Hypothalamus (tissue), 51 donors: ENCODE measurements at regions not wholly inside any gene's neighbourhood (a gene's known extent, or its start where the extent isn't known, plus 50 kb on each side); places are given as distances from the start of the nearest gene placed in this dataset.
A peak's percentile ranks its signal among the peaks of the same experiment; 100 is the strongest.

Source experiments
- DNase-seq, 51 donors: peaks; one replicate each; lab custom pipeline; 2025; lab: John Stamatoyannopoulos, UW

DNA sequence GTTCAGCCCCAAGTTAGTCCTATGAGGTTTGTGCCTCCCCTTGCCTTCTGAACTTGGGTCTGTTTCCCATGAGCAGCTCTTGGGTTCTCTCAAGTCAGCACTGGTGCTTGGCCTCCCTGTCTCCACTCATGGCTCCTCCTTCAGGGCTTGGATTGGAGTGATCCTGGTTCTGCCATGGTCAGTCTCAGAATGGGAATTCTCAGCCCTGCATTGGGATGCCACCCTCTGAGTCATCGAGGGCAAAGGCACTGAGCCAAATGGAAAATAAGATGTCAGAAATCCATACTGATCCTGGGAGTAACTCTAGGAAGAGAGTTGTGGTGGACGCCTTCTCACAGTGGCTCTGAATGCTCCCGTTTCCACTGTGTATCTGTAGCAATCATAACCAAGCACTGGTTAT, 233.4 kb upstream of the HABP2 start:
- no peak for DNase-seq

- DNase-seq: no peak
Observed at GRCh38 chr10:113320211-113320610, 232.6 kb upstream of the HABP2 start.

- no peak for DNase-seq
Observed at GRCh38 chr10:113320987-113321386, 231.9 kb upstream of the HABP2 start.

GRCh38 chr10:113322843-113323242, 230.0 kb upstream of the HABP2 start:
- peak in 16 of 51 donors; percentile 6 to 35 (median 18) for DNase-seq

DNA sequence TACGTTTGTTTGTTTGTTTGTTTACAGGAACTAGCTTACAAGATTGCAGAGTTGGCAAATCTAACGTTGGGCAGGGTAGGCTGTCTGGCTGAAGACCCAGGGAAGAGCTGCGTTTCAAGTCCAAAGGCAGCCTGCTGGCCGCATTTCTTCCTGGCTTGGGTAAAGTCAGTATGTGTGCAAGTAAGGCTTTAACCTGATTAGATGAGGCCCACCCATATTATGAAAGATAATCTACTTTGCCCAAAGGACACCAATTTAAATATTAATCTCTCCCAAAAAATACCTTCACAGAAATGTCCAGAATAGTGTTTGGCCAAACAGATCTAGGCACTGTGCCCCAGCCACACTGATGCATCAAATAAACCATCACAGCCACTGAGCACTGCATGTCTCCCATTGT, 228.9 kb upstream of the HABP2 start:
- DNase-seq: no peak

- peak in 5 of 51 donors; percentile 4 to 43 (median 22) for DNase-seq
Observed at GRCh38 chr10:113326160-113327111, 226.4 kb upstream of the HABP2 start.

DNA sequence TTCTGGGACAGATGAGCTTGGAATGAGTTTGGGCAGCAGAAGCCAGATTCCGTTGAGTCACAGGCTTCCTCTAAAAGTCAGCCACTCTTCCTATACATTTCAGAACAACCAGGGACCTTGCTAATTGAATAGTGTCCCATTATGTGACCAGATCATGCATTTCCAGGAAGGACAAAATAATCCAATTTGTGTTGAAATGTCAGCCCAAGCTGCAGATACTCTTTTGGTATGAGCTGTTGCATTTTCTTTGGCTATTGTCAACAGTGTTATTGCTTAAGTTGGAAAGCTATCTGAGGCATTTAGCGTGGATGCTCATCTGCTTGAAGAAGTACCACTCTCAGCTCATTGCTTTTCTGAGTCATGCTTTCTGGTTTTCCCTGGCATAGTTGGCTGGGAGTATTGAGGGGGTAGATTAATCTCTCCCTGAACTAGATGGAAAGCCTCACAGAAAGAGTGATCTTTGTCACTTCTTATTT, 223.7 kb upstream of the HABP2 start:
- no peak for DNase-seq

GRCh38 chr10:113331961-113332360, 220.9 kb upstream of the HABP2 start:
- no peak for DNase-seq

DNA sequence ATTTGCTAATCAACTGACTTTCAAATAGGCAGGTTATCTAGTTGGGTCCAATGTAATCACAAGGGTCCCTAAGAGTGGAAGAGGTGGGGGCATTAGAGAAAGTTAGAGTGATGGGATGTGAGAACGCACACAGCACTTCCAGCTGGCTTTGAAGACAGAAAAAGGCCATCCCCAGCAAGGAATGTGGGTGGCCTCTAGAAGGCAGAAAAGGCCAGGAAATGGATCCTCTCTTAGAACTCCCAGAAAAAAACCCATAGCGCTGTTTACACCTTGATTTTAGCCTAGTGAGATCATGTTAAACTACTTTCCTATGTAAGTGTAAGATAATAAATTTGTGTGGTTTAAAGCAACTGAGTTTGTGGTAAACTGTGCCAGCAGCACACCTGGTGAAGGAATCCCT, 219.5 kb upstream of the HABP2 start:
- DNase-seq: no peak

- DNase-seq: no peak
Observed at GRCh38 chr10:113335592-113335991, 217.3 kb upstream of the HABP2 start.

DNA sequence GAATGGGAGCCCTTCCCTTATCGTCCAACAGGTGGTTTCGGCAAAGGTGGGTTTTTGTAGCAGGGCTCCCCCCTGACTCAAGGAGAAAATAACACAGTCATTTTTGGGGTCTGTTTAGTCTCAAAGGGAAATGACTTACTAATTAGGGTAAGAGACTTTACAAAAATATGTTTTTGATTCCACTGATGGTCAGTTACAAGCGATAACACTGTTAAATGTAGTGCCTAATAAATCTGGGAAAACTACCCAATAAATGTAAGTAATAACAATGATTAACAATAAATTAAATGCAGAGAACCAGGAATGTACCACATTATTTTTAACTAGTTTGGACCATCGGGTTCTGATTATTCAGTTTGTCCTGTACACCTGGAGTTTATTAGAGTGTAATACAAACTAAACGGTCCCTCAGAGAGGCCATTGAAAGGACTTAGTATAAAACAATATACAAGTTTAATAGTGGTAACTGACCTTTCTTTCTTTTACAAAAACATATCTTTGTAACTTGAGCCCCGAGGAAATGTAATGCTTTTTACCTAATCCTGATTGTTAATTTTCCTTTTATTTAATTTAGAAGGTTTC, 216.2 kb upstream of the HABP2 start:
- no peak for DNase-seq

DNA sequence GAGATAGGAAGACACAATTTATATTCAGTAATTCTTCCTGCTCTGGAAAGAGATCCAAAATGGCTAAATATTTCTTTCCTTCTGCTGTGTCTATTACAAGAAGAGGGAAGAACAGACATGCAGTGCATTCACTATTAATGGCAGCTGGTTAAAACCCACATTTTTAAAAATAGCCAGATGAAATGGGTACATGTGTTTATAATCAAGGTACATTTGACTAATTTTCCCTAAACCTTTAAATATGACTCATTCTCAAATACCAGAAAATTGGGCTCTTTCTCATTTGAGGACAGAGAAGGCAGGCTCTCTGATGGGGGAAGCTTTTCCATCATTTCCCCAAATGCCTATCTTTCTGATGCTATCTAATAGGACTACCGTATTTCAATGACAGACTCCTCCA, 215.7 kb upstream of the HABP2 start:
- no peak for DNase-seq

DNA sequence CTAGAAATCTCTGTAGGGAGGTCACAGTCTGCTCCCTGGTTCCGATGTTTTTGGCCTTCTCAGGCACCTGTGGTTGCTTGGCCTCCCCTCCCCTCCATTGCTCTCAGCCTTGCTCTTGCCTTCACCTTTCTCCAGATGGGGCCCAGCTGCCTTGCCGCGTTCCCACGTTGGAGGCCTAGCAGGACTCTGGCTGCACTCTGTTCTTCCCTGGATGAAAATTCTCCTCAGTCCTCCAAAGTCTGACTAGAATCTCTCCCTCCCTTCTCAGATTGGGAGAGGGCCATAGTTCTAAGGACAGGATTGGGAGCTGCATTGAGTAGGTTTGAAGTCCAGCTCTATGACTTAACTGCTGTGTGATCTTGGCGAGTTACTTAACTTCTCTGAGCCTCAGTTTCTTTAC, 213.7 kb upstream of the HABP2 start:
- no peak for DNase-seq

DNA sequence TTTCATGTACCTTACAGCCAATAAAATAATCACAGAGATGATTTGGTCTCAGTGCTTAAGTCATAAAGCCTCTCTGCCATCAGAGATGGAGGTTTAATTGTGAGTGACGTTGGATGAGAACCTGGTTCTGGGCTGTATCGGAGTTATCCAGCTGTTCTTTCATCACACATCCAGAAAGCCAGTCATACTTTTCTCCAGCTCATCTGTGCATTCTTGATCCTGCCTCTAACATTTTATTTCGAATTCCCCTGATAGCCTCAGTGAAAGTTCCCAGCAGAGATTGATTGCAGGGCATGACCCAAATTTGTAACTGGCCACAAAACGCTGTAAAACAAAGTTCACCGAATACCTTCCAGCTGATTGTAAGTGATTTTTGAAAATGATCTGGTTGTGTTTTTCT, 212.6 kb upstream of the HABP2 start:
- DNase-seq: no peak

GRCh38 chr10:113341138-113341537, 211.7 kb upstream of the HABP2 start:
- DNase-seq: no peak

DNA sequence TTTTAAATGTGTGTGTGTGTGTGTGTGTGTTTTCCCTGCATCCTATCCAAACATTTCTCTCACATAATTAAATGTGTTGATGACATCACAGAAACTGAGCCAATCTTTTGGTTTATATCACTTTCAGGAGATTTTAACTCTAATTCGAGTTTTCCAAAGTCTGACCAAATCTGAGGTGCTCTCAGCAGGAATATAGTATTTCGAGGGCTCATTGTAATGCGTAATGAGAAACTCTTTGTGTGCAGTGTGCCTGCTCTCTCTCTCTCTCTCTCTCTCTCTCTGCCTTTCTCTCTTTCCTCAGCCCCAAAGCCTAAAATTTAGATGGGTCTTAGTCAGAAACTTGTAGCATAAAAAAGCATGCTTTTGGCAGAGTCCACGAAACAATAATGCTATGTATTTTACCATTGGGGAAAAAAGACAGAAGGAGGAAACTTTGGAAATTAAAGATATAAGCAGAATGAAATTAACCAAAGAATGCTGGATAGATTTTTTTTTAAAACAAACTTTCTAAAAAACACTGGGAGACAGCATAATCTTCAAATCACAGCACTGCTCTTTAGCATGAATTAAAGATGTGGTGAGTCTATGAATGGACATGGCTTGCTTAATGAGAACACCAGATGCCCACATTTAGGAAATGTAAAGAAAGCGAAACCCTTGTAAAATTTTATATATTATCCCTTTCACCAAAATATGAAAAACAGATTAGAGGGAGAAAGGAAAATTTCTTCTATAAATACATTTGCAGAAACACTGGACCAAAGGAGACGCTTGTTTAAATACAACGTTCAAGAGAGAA, 206.8 kb upstream of the HABP2 start:
- no peak for DNase-seq

DNA sequence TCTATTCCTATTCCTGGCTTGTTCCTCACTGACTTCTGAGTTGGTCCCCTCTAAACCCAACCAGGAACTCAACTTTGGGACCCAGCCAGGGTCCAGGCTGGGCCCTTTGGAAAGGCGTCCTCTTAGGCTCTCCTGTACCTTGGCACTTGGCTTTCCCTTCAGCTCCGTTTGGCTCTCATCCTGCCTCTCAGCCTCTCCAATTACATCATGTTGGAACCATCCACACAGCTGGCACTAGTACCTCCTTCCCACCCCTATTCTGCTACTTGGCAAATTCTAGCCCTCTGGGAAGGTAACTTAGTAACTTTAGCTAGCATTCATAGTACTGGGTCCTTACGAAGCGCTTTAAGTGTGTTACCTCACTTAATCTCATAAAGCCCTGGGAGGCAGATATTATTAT, 205.3 kb upstream of the HABP2 start:
- peak in 19 of 51 donors; percentile 1 to 53 (median 12) for DNase-seq

DNA sequence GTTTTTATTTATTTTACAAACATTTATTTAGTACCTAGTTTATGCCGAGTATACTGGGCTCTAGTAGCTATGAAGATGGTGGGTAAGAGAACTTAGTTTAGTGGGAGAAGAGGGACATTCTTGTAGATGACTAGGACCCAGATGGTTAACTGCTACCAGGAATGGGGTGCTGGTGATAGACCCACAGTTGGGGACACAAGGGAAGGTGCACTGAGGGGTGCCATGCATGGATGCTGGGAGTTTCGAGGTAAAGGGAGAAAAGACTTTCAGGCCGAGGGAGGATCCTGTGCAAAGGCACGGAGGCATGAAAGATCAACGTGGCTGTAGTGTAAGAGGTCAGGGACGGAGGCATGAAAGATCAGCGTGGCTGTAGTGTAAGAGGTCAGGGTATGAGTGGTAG, 204.2 kb upstream of the HABP2 start:
- no peak for DNase-seq

DNA sequence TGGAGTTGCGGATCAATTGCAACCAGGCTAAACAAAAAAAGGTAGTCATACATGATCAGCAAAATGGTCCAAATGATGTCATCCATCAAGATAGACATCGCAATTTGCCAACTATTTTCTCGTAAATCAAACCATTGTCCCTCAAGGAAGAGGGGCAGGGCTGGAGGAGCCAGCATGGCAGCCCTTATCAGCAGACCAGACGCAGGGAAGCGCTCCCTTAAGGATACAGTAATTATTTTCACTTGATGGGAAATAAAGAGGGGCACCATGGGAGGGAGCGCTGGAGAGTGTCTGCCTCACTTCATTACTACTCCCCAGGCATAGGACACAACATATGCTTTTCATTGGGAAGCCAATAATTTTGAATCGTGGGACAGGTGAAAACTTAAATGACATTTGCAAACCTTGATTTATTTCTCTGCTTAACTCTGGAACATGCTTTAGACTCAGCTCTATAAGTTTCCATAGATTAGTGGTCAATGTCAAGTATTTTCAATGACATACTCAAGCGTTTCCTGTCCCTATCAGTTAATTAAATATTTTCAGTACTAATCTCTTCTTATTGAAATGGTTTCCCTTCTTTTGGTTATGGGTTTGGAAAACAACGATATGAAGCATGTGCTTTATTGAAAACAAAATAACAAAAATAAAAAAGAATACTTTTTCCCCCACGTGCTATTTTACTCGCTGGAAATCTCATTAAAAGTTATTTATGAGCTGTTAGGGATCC, 202.4 kb upstream of the HABP2 start:
- no peak for DNase-seq

DNA sequence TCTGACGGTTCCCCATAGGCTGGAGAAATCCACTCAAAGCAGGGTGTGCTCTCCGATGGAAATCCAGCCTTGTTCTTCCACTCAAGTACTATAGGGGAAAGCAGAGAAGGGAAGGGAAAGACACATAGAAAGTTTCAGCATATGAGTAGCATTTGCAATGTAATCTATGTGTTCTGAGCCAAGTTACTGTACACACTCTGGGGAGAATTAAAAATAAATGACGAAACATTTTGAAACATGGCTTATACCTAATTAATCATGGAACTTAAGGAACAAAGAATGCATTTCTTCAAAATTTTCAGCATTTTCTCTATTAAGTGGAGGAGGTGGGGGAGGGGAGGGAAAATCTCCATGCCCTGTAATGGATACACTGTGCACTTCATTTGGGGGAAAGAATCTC, 198.1 kb upstream of the HABP2 start:
- DNase-seq: no peak
